Mammary epithelial cell (primary cell): ENCODE measurements at regions not wholly inside any gene's neighbourhood (a gene's known extent, or its start where the extent isn't known, plus 50 kb on each side); places are given as distances from the start of the nearest gene placed in this dataset.

Experiments
- EZH2 ChIP-seq: IDR thresholded peaks from 2 replicates; pipeline ENCODE4 v1.6.1; 2012; ENCODE audit warnings: low read length, inconsistent platforms, borderline replicate concordance
- TF ChIP-seq, protein P1 (sequence below), 2 donors: IDR thresholded peaks in 1 of 2; conservative IDR thresholded peaks in 1 of 2; 2 replicates each; pipeline ENCODE4 v1.5.1; 2011 to 2012; ENCODE audit warnings: inconsistent platforms in 2 of 2, low read length in 2 of 2, mild to moderate bottlenecking in 2 of 2, control low read depth in 1 of 2, low read depth in 1 of 2; ENCODE audit not compliant: insufficient read depth in 1 of 2; ENCODE audit errors: extremely low read depth in 1 of 2

DNA sequence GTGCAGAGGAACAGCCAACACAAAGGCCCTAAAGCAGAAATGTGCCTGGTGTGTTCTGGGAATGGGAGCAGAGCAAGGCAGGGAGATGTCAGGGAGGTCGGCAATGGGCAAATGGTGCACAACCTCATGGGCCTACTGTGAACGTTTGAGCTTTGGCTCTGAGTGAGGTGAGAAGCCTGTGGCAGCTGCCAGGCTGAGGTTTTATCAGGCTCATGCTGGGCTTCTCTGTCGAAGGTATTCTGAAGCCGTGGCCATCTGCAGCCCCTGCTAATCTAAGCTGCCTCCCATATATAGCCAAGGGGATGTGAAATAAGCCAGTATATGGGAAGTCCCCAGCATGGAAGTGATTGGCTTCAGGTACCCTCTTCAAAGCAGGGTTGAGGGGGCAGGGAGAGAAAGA, 193.3 kb downstream of the SLC4A3 start:
- TF ChIP-seq, protein P1, sequence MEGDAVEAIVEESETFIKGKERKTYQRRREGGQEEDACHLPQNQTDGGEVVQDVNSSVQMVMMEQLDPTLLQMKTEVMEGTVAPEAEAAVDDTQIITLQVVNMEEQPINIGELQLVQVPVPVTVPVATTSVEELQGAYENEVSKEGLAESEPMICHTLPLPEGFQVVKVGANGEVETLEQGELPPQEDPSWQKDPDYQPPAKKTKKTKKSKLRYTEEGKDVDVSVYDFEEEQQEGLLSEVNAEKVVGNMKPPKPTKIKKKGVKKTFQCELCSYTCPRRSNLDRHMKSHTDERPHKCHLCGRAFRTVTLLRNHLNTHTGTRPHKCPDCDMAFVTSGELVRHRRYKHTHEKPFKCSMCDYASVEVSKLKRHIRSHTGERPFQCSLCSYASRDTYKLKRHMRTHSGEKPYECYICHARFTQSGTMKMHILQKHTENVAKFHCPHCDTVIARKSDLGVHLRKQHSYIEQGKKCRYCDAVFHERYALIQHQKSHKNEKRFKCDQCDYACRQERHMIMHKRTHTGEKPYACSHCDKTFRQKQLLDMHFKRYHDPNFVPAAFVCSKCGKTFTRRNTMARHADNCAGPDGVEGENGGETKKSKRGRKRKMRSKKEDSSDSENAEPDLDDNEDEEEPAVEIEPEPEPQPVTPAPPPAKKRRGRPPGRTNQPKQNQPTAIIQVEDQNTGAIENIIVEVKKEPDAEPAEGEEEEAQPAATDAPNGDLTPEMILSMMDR (conservative IDR thresholded peaks at IDR 0.05 in 1 of 2, IDR thresholded peaks at IDR 0.05 in 1 of 2; ENCODE audit: extremely low read depth in 1 of 2, insufficient read depth in 1 of 2, low read depth in 1 of 2, low read length in 2 of 2) = no peak
- no peak for TF ChIP-seq EZH2
